DMS79 (cell line): ENCODE measurements at regions not wholly inside any gene's neighbourhood (a gene's known extent, or its start where the extent isn't known, plus 50 kb on each side); places are given as distances from the start of the nearest gene placed in this dataset.
A peak's percentile ranks its signal among the peaks of the same experiment; 100 is the strongest.

Experiments
- DNase-seq: peaks from one replicate; lab custom pipeline; 2025; lab: John Stamatoyannopoulos, UW

- DNase-seq = peak; percentile 91
Measured at GRCh38 chr12:77723308-77723707, 107.4 kb upstream of the NAV3 start.

GRCh38 chr12:77722536-77722935 lies 108.2 kb upstream of the NAV3 start:
- no peak for DNase-seq

- no peak for DNase-seq
Measured at GRCh38 chr12:77720258-77720657, 110.4 kb upstream of the NAV3 start.

- DNase-seq = no peak
Measured at GRCh38 chr12:77710209-77710608, 120.5 kb upstream of the NAV3 start.

- DNase-seq = no peak
Measured at GRCh38 chr12:77697126-77697525, 133.6 kb upstream of the NAV3 start.

GRCh38 chr12:77696183-77696582 lies 134.5 kb upstream of the NAV3 start:
- DNase-seq = no peak

GRCh38 chr12:77689510-77690086 lies 141.1 kb upstream of the NAV3 start:
- DNase-seq = no peak

GRCh38 chr12:77687321-77687720 lies 143.4 kb upstream of the NAV3 start:
- no peak for DNase-seq

GRCh38 chr12:77686760-77687159 lies 143.9 kb upstream of the NAV3 start:
- DNase-seq = peak; percentile 10

- no peak for DNase-seq
Measured at GRCh38 chr12:77685901-77686300, 144.8 kb upstream of the NAV3 start.

- peak; percentile 21 for DNase-seq
Measured at GRCh38 chr12:77685112-77685511, 145.6 kb upstream of the NAV3 start.

GRCh38 chr12:77682488-77682887 lies 148.2 kb upstream of the NAV3 start:
- DNase-seq = no peak

- no peak for DNase-seq
Measured at GRCh38 chr12:77681726-77682125, 149.0 kb upstream of the NAV3 start.

GRCh38 chr12:77679686-77680085 lies 151.0 kb upstream of the NAV3 start:
- no peak for DNase-seq

GRCh38 chr12:77678621-77679020 lies 152.1 kb upstream of the NAV3 start:
- no peak for DNase-seq

- no peak for DNase-seq
Measured at GRCh38 chr12:77667101-77667500, 163.6 kb upstream of the NAV3 start.

- DNase-seq = no peak
Measured at GRCh38 chr12:77648716-77649115, 182.0 kb upstream of the NAV3 start.

- no peak for DNase-seq
Measured at GRCh38 chr12:77645966-77646598, 184.6 kb upstream of the NAV3 start.

GRCh38 chr12:77644915-77645605 lies 185.6 kb upstream of the NAV3 start:
- no peak for DNase-seq

- DNase-seq = no peak
Measured at GRCh38 chr12:77642246-77642645, 188.4 kb upstream of the NAV3 start.

- no peak for DNase-seq
Measured at GRCh38 chr12:77640356-77640755, 190.3 kb upstream of the NAV3 start.

GRCh38 chr12:77630790-77631445 lies 199.8 kb upstream of the NAV3 start:
- DNase-seq = no peak

- no peak for DNase-seq
Measured at GRCh38 chr12:77630344-77630743, 200.3 kb upstream of the NAV3 start.
